ENCODE measurements at regions not wholly inside any gene's neighbourhood (a gene's known extent, or its start where the extent isn't known, plus 50 kb on each side); places are given as distances from the start of the nearest gene placed in this dataset.

- no peak for ATAC-seq
These were observed 435.4 kb upstream of the RGMA start for GRCh38 chr15:93524432-93524831.

GRCh38 chr15:93523481-93523880 is 434.5 kb upstream of the RGMA start:
- no peak for ATAC-seq

GRCh38 chr15:93520206-93520605 is 431.2 kb upstream of the RGMA start:
- ATAC-seq, result no peak

GRCh38 chr15:93519599-93519998 is 430.6 kb upstream of the RGMA start:
- no peak for ATAC-seq

GRCh38 chr15:93517176-93517575 is 428.2 kb upstream of the RGMA start:
- no peak for ATAC-seq

- ATAC-seq, result no peak
These were observed 426.4 kb upstream of the RGMA start for GRCh38 chr15:93515256-93516051.

GRCh38 chr15:93506646-93507045 is 417.6 kb upstream of the RGMA start:
- ATAC-seq, result no peak

- ATAC-seq, result no peak
These were observed 416.5 kb upstream of the RGMA start for GRCh38 chr15:93505506-93505905.

GRCh38 chr15:93501946-93502345 is 412.9 kb upstream of the RGMA start:
- ATAC-seq, result no peak

GRCh38 chr15:93500155-93500554 is 411.1 kb upstream of the RGMA start:
- ATAC-seq, result no peak

GRCh38 chr15:93497291-93497690 is 408.3 kb upstream of the RGMA start:
- no peak for ATAC-seq

- no peak for ATAC-seq
These were observed 407.9 kb upstream of the RGMA start for GRCh38 chr15:93496888-93497287.

GRCh38 chr15:93495799-93496637 is 407.0 kb upstream of the RGMA start:
- ATAC-seq, result no peak

GRCh38 chr15:93493172-93493571 is 404.2 kb upstream of the RGMA start:
- no peak for ATAC-seq

GRCh38 chr15:93491291-93491690 is 402.3 kb upstream of the RGMA start:
- no peak for ATAC-seq

GRCh38 chr15:93488296-93488713 is 399.3 kb upstream of the RGMA start:
- ATAC-seq, result no peak

- peak; percentile 73 for ATAC-seq
These were observed 397.6 kb upstream of the RGMA start for GRCh38 chr15:93486407-93487117.

GRCh38 chr15:93485438-93486327 is 396.7 kb upstream of the RGMA start:
- ATAC-seq, result no peak

- ATAC-seq, result no peak
These were observed 394.9 kb upstream of the RGMA start for GRCh38 chr15:93483923-93484322.

- no peak for ATAC-seq
These were observed 393.7 kb upstream of the RGMA start for GRCh38 chr15:93482731-93483130.

- no peak for ATAC-seq
These were observed 390.7 kb upstream of the RGMA start for GRCh38 chr15:93479715-93480114.

- no peak for ATAC-seq
These were observed 389.9 kb upstream of the RGMA start for GRCh38 chr15:93478947-93479346.

All from esophagus mucosa (tissue), 1 donor.